ENCODE measurements at regions not wholly inside any gene's neighbourhood (a gene's known extent, or its start where the extent isn't known, plus 50 kb on each side); places are given as distances from the start of the nearest gene placed in this dataset.
"Not testable (repeated sequence)": the region's sequence is repeated elsewhere in the genome, so short reads cannot be mapped to it uniquely, and the experiment has no call there.

DNA sequence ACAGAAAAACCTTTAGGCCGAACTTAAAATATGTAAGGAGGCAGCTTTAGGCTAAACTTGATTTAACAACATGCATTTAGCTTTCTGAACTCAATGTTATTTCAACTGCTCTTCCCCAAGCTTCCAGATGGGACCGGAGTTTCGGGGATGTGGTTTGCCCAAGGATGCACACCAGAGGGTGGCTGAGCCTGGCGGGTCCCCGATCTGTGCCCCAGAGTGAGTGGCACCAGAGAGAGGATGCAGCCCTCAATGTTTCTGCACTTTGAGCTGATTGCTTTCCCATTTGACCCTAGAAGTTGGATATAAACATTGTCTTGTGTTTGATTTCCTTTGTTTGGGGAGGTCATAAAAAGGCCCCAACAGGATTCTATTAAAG is 348.0 kb upstream of the TNRC6C start:
- no peak for DNase-seq

GRCh38 chr17:77610972-77611521 is 347.5 kb upstream of the TNRC6C start:
- peak; percentile 28 for DNase-seq

GRCh38 chr17:77611791-77612502 is 346.6 kb upstream of the TNRC6C start:
- DNase-seq: no peak

- DNase-seq: no peak
Observed at GRCh38 chr17:77613218-77613617, 345.3 kb upstream of the TNRC6C start.

- no peak for DNase-seq
Observed at GRCh38 chr17:77613627-77614026, 344.9 kb upstream of the TNRC6C start.

DNA sequence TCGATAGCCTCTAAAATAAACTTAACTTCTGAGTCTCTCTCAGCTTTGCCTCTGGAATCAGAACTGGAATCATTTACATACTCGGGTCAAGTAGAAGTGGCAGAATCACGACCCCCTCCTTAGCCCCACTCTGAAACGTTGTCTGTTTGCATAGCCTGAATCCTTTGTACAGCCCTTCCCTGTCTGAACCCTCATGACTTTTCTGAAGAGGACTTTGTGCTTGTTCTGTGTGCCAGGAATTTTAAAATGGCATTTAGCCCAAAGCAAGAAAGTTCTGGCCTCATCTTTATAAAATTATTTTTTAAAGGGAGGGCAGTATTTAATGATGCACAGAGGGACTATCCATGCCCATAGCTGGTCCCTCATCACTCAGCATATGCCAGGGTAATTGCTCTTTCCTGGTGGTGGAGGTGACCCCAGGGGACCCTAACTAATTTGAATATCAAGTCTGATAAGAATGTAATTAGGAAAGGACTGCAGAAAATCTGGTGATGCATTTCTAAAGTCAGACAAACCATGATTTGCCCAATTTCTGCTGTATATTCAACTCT is 342.7 kb upstream of the TNRC6C start:
- DNase-seq: no peak

- DNase-seq: no peak
Observed at GRCh38 chr17:77616254-77616731, 342.2 kb upstream of the TNRC6C start.

- DNase-seq: no peak
Observed at GRCh38 chr17:77617516-77617915, 341.0 kb upstream of the TNRC6C start.

DNA sequence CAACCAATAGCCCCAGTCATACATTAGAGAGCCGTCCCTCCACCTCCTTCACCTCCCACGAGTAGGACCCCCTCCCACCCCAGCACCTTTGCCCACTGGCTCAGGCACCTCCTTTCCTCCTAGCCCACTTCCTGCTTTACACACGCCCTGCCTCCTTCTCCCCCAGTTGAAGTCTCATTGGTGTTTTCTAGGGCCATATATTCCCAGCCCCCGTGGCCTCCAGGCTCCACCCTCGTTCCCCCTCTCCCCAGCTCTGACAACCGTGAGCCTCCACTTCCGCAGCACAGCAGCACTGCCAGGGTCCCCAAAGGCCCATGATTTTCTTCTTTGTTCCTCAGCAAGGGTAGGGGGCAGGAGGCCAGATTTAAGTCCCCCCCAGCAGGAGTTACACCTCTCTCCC is 340.3 kb upstream of the TNRC6C start:
- no peak for DNase-seq

GRCh38 chr17:77618731-77619130 is 339.8 kb upstream of the TNRC6C start:
- DNase-seq: no peak

DNA sequence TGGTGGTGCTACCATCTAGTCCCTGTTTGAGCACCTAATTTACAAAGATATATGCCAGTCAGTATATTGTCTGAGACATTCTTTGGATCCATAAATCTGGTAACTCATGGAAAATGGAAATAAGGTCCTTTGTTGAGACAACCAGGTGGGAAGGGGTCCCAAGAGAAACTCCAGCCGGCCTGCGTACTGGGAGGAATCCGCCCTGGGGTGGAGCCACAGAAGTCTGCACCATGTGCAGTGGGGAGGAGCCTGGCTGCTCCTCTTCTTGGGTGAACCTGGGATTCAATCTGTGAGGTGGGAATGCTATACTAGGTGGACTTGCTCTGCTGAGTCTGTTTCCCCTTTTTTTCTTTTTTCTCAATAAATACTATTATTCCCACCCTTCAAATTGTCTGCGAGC is 339.2 kb upstream of the TNRC6C start:
- DNase-seq: no peak

- DNase-seq: peak; percentile 75
Observed at GRCh38 chr17:77619851-77620250, 338.7 kb upstream of the TNRC6C start.

DNA sequence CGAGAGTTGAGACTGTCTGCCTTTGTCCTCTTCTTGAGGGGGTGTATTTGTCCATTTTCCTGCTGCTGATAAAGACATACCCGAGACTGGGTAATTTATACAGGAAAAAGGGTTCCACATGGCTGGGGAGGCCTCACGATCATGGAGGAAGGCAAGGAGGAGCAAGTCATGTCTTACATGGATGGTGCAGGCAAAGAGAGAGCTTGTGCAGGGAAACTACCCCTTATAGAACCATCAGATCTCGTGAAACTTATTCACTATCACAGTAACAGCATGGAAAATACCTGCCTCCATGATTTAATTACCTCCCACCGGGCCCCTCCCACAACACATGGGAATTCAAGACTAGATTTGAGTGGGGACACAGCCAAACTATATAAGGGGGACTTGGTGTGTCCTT is 338.2 kb upstream of the TNRC6C start:
- DNase-seq: no peak

- not testable (repeated sequence) for DNase-seq
Observed at GRCh38 chr17:77622084-77622483, 336.4 kb upstream of the TNRC6C start.

DNA sequence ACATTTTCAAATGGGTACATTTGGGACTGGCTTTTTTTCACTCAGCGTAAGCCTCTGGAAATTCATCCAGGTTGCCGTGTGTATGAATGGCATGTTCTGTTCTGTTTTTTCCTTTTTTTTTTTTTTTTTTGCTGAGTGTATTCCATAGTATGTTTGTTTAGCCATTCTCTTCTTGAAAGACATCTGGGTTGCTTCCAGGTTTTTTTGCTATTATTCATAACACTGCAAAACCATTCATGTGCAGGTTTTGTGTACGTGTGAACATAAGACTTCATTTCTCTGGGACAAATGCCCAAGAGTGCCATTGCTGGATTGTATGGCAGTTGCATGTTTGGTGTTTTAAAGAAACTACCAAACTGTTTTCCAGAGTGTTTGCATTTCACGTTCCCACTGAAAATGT is 335.9 kb upstream of the TNRC6C start:
- no peak for DNase-seq

GRCh38 chr17:77623321-77623720 is 335.2 kb upstream of the TNRC6C start:
- DNase-seq: not testable (repeated sequence)

GRCh38 chr17:77628035-77628434 is 330.5 kb upstream of the TNRC6C start:
- DNase-seq: no peak

- not testable (repeated sequence) for DNase-seq
Observed at GRCh38 chr17:77629284-77629683, 329.2 kb upstream of the TNRC6C start.

DNA sequence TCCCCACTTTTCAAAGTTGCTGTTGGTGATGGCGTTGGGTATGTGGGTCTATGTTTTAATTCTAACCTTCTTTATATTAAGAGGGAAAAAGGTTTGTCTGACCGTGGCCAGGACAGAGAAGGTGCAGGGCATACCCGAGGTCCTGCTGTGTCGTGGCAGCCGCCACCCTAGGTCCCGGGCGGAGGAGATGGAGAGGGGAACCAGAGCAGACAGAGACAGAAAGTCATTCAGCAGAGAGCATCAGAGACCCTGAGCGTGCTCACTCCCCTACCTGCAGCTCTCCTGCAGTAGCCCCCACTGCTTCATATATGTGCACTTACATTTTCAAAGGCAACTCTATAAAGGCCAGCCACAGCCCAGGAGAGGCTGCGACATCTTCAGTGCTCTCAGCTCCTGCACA is 327.2 kb upstream of the TNRC6C start:
- no peak for DNase-seq

- no peak for DNase-seq
Observed at GRCh38 chr17:77632619-77633018, 325.9 kb upstream of the TNRC6C start.

- DNase-seq: no peak
Observed at GRCh38 chr17:77634710-77635109, 323.8 kb upstream of the TNRC6C start.

GRCh38 chr17:77635176-77635575 is 323.3 kb upstream of the TNRC6C start:
- no peak for DNase-seq

DNA sequence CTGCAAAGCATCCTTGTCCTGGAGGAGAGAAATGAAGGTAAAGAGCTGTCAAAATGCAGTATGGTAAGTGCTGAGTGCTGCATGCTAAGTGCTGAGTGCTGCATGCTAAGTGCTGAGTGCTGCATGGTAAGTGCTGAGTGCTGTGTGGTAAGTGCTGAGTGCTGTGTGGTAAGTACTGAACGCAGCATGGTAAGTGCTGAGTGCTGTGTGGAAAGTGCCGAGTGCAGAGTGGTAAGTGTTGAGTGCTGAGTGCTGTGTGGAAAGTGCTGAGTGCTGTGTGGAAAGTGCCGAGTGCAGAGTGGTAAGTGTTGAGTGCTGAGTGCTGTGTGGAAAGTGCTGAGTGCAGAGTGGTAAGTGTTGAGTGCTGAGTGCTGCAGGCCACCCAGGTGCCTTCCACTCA is 322.7 kb upstream of the TNRC6C start:
- not testable (repeated sequence) for DNase-seq
